Hepatocyte (in vitro differentiated cells): ENCODE measurements at regions not wholly inside any gene's neighbourhood (a gene's known extent, or its start where the extent isn't known, plus 50 kb on each side); places are given as distances from the start of the nearest gene placed in this dataset.

Experiments
- DNase-seq: peaks from one replicate; pipeline ENCODE4 v3.0.0-alpha.2; 2016; ENCODE audit warnings: low spot score
- H2AFZ ChIP-seq: fragments of 200-600 bp; sonication (generic); 2 replicates; pipeline ENCODE4 v1.6.0; 2016; ENCODE audit warnings: antibody characterized with exemption, mild to moderate bottlenecking
- H3K27ac ChIP-seq: fragments of 200-600 bp; sonication (generic); 2 replicates; pipeline ENCODE4 v1.5.1; 2016; ENCODE audit warnings: mild to moderate bottlenecking
- H3K27me3 ChIP-seq: fragments of 200-600 bp; sonication (generic); 2 replicates; pipeline ENCODE4 v1.6.1; 2016
- H3K36me3 ChIP-seq: fragments of 200-600 bp; sonication (generic); replicated peaks from 2 replicates; pipeline ENCODE4 v1.5.1; 2016; ENCODE audit warnings: low read depth; ENCODE audit not compliant: insufficient read depth
- H3K4me1 ChIP-seq: fragments of 200-600 bp; sonication (generic); 2 replicates; pipeline ENCODE4 v1.5.1; 2016; ENCODE audit warnings: mild to moderate bottlenecking, moderate library complexity; ENCODE audit not compliant: insufficient read depth
- H3K4me2 ChIP-seq: fragments of 200-600 bp; sonication (generic); 2 replicates; pipeline ENCODE4 v1.6.0; 2016
- H3K4me3 ChIP-seq: fragments of 200-600 bp; sonication (generic); 2 replicates; pipeline ENCODE4 v1.5.1; 2016; ENCODE audit warnings: mild to moderate bottlenecking
- H3K79me2 ChIP-seq: fragments of 200-600 bp; sonication (generic); 2 replicates; pipeline ENCODE4 v1.6.0; 2017; ENCODE audit warnings: mild to moderate bottlenecking
- H3K9me2 ChIP-seq: fragments of 200-600 bp; sonication (generic); replicated peaks from 2 replicates; pipeline ENCODE4 v1.6.0; 2017; ENCODE audit warnings: mild to moderate bottlenecking; ENCODE audit not compliant: insufficient read depth
- H3K9me3 ChIP-seq: fragments of 200-600 bp; sonication (generic); 2 replicates; pipeline ENCODE4 v1.5.1; 2016; ENCODE audit warnings: low read depth, mild to moderate bottlenecking
- H4K20me1 ChIP-seq: fragments of 200-600 bp; sonication (generic); 2 replicates; pipeline ENCODE4 v1.6.0; 2016; ENCODE audit warnings: mild to moderate bottlenecking; ENCODE audit not compliant: insufficient read depth, poor library complexity, severe bottlenecking
- EZH2 ChIP-seq: fragments of 200-600 bp; sonication (generic); IDR thresholded peaks from 2 replicates; pipeline ENCODE4 v1.6.1; 2016; ENCODE audit warnings: antibody characterized with exemption, mild to moderate bottlenecking, borderline replicate concordance
- EZH2phosphoT487 ChIP-seq: fragments of 200-600 bp; sonication (generic); IDR thresholded peaks from one replicate; pipeline ENCODE4 v1.6.1; 2018; ENCODE audit warnings: antibody characterized with exemption, mild to moderate bottlenecking, low read depth, moderate library complexity; ENCODE audit not compliant: unreplicated experiment, severe bottlenecking
- WGBS: methylation state at CpG from one replicate; pipeline ENCODE4 v1.1.6; 2016; ENCODE audit warnings: low lambda C conversion rate; ENCODE audit errors: missing lambda C conversion rate; 5-methylcytosine and 5-hydroxymethylcytosine counted together
- TF ChIP-seq, protein P1 (sequence below): fragments of 200-600 bp; sonication (generic); IDR thresholded peaks from 2 replicates; pipeline ENCODE4 v1.5.1; 2016; ENCODE audit warnings: antibody characterized with exemption, mild to moderate bottlenecking; ENCODE audit not compliant: poor library complexity

DNA sequence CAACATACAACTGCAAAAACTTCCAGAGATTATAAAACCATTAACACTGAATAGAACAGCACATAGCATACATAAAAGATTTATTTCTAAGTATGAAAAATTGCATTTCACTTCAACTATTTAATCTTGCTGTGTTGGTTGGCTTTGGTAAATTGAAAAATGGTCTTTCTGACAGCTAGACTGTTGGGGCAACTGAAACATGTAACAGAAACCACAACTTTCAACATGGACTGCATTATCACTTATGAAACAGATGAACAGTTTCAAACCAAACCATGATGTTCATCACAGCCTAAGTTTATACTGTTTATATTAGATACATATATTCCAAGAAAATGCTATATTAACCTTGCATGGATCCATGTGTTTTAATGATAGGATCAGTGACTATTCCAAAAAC, 324.1 kb upstream of the PCDH9 start:
- DNase-seq, result no peak
- Histone ChIP-seq H2AFZ (no peak overlapping the region), H3K4me1 (no peaks in the 10 kb centered on the region), H3K4me3 (no peak overlapping the region), H3K36me3 (no peaks in the 10 kb centered on the region), H3K27me3 (no peaks in the 10 kb centered on the region), H3K79me2 (no peaks in the 10 kb centered on the region), H3K4me2 (no peak overlapping the region), H4K20me1 (no peaks in the 10 kb centered on the region), H3K9me2 (no peaks in the 10 kb centered on the region), H3K9me3 (peaks cover 5% of the 10 kb centered on the region), H3K27ac (no peak overlapping the region)
- TF ChIP-seq, protein P1, sequence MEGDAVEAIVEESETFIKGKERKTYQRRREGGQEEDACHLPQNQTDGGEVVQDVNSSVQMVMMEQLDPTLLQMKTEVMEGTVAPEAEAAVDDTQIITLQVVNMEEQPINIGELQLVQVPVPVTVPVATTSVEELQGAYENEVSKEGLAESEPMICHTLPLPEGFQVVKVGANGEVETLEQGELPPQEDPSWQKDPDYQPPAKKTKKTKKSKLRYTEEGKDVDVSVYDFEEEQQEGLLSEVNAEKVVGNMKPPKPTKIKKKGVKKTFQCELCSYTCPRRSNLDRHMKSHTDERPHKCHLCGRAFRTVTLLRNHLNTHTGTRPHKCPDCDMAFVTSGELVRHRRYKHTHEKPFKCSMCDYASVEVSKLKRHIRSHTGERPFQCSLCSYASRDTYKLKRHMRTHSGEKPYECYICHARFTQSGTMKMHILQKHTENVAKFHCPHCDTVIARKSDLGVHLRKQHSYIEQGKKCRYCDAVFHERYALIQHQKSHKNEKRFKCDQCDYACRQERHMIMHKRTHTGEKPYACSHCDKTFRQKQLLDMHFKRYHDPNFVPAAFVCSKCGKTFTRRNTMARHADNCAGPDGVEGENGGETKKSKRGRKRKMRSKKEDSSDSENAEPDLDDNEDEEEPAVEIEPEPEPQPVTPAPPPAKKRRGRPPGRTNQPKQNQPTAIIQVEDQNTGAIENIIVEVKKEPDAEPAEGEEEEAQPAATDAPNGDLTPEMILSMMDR, result no peak

DNA sequence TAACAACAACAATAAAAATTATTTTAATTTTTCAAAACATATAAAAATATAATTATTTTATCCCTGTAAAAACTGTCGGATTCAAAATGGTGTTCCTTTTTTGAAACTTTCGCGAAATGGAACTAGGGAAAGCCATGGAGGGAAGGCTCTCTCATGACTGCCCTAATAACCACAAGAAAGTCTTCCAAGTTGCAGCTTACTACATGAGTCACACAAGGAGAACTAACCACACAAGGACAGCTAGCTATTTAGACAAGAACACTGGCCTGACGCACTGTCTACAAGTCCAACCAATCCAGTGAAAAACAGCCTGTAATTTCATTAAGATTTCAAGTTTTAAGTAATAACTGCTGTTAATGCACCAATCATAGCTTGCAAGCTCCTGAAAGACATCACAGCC, 319.2 kb upstream of the PCDH9 start:
- no peaks in the 10 kb centered on the region for H4K20me1 ChIP-seq
- no peak for TF ChIP-seq EZH2phosphoT487
- TF ChIP-seq EZH2, result no peak
- TF ChIP-seq, protein P1, result no peak
- H3K36me3 ChIP-seq, result no peaks in the 10 kb centered on the region
- H3K4me1 ChIP-seq, result no peaks in the 10 kb centered on the region
- H3K4me2 ChIP-seq, result no peak overlapping the region
- DNase-seq, result no peak
- H3K27ac ChIP-seq, result no peak overlapping the region
- H3K9me3 ChIP-seq, result no peaks in the 10 kb centered on the region
- no peaks in the 10 kb centered on the region for H3K27me3 ChIP-seq
- H3K4me3 ChIP-seq, result no peak overlapping the region
- no peaks in the 10 kb centered on the region for H3K9me2 ChIP-seq
- WGBS, result 93% methylated on average over 4 of the region's 4 CpGs
- no peak overlapping the region for H2AFZ ChIP-seq
- H3K79me2 ChIP-seq, result no peaks in the 10 kb centered on the region

DNA sequence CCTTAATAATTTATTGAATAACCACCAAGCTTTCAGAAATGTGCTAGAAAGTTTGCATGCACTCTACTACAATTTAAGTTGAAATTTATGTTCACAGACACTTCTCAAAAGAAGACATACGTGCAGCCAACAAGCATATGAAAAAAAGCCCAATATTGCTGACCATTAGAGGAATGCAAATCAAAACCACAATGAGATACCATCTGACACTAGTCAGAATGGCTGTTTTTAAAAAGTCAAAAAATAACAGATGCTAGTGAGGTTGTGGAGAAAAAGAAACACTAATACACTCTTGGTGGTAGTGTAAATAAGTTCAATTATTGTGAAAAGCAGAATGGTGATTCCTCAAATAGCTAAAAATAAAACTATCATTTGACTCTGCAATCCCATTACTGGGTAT, 308.8 kb upstream of the PCDH9 start:
- Histone ChIP-seq H3K4me2 (no peak overlapping the region), H4K20me1 (no peaks in the 10 kb centered on the region), H3K79me2 (no peaks in the 10 kb centered on the region), H3K36me3 (no peaks in the 10 kb centered on the region), H3K27me3 (no peaks in the 10 kb centered on the region), H2AFZ (no peak overlapping the region), H3K9me2 (no peaks in the 10 kb centered on the region), H3K27ac (no peak overlapping the region), H3K4me1 (no peaks in the 10 kb centered on the region), H3K9me3 (no peaks in the 10 kb centered on the region), H3K4me3 (no peak overlapping the region)
- TF ChIP-seq EZH2phosphoT487 (no peak), EZH2 (no peak)
- TF ChIP-seq, protein P1, result no peak
- DNase-seq, result no peak
- WGBS, result 73% methylated on average over 1 of the region's 1 CpG

DNA sequence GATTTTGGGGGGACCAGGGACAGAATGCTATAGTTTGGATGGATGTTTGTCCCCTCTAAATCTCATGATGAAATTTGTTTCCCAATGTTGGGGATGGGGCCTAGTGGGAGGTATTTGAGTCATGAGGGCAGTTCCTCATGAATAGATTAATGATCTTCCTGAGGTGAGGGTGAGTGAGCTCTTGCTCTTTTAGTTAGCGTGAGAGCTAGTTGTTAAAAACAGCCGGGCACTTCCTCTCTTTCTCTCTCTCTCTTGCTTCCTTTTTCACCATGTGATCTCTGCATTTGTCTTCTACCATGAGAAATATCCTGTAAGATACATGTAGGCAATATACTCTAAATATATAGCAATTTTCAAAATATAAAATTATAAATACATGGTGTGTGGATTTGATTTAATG, 290.8 kb upstream of the PCDH9 start:
- H3K4me1 ChIP-seq, result no peaks in the 10 kb centered on the region
- no peaks in the 10 kb centered on the region for H3K36me3 ChIP-seq
- WGBS, result 94% methylated on average over 2 of the region's 2 CpGs
- no peaks in the 10 kb centered on the region for H3K9me2 ChIP-seq
- no peak overlapping the region for H3K4me3 ChIP-seq
- no peak overlapping the region for H2AFZ ChIP-seq
- no peaks in the 10 kb centered on the region for H3K27me3 ChIP-seq
- H3K27ac ChIP-seq, result no peak overlapping the region
- TF ChIP-seq, protein P1, result no peak
- TF ChIP-seq EZH2 (no peak), EZH2phosphoT487 (no peak)
- H3K9me3 ChIP-seq, result no peaks in the 10 kb centered on the region
- no peak for DNase-seq
- H4K20me1 ChIP-seq, result no peaks in the 10 kb centered on the region
- H3K79me2 ChIP-seq, result no peaks in the 10 kb centered on the region
- no peak overlapping the region for H3K4me2 ChIP-seq
